MM.1S (cell line): ENCODE measurements at regions not wholly inside any gene's neighbourhood (a gene's known extent, or its start where the extent isn't known, plus 50 kb on each side); places are given as distances from the start of the nearest gene placed in this dataset.

Experiments
- EZH2 ChIP-seq: fragments of 300-600 bp; sonication (generic); optimal IDR thresholded peaks from 2 replicates; pipeline ENCODE3; 2017; ENCODE audit warnings: low read depth, mild to moderate bottlenecking, antibody characterized with exemption, low read length, mixed read lengths
- TF ChIP-seq, protein P1 (sequence below): fragments of 300-600 bp; sonication (generic); IDR thresholded peaks from 2 replicates; pipeline ENCODE4 v1.5.1; 2016; ENCODE audit warnings: antibody characterized with exemption, low read length, mixed read lengths

DNA sequence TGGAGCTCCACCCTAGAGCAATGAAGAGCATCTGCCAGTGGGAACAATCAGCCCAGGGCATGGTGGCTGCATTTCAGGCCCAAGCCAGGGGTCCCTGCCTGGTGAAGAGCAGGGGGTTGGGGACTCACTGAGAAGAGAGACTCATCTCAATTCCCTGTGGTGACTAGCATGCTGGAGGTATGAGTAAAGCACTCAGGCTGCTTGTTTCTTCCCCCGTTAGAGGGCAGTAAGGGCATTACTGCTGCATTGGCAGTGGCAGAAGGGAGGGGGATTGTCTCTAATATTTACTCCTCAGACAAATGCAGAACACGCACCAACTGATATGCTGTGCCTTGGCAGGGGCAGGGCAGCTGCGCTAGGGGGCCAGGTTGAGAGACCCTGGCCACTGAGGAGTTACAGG, 329.1 kb downstream of the SLITRK5 start:
- TF ChIP-seq, protein P1, sequence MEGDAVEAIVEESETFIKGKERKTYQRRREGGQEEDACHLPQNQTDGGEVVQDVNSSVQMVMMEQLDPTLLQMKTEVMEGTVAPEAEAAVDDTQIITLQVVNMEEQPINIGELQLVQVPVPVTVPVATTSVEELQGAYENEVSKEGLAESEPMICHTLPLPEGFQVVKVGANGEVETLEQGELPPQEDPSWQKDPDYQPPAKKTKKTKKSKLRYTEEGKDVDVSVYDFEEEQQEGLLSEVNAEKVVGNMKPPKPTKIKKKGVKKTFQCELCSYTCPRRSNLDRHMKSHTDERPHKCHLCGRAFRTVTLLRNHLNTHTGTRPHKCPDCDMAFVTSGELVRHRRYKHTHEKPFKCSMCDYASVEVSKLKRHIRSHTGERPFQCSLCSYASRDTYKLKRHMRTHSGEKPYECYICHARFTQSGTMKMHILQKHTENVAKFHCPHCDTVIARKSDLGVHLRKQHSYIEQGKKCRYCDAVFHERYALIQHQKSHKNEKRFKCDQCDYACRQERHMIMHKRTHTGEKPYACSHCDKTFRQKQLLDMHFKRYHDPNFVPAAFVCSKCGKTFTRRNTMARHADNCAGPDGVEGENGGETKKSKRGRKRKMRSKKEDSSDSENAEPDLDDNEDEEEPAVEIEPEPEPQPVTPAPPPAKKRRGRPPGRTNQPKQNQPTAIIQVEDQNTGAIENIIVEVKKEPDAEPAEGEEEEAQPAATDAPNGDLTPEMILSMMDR: no peak
- TF ChIP-seq EZH2: no peak
